A673 (cell line): ENCODE measurements at regions not wholly inside any gene's neighbourhood (a gene's known extent, or its start where the extent isn't known, plus 50 kb on each side); places are given as distances from the start of the nearest gene placed in this dataset.

Source experiments
- CTCF ChIP-seq: fragments of 300-800, 200-600 bp; sonication (generic); conservative IDR thresholded peaks from 2 replicates; pipeline ENCODE4 v1.5.1; 2017; ENCODE audit warnings: low read depth, mild to moderate bottlenecking, antibody characterized with exemption, low read length, moderate library complexity, mixed read lengths
- EZH2 ChIP-seq: fragments of 200-600 bp; sonication (generic); IDR thresholded peaks from 2 replicates; pipeline ENCODE4 v1.6.1; 2017; ENCODE audit warnings: borderline replicate concordance, low read depth, mild to moderate bottlenecking, mixed read lengths, antibody characterized with exemption, low read length; ENCODE audit not compliant: poor library complexity, severe bottlenecking

- TF ChIP-seq CTCF: no peak
- no peak for TF ChIP-seq EZH2
Measured at GRCh38 chr3:104920512-104920911, 446.2 kb upstream of the ALCAM start.
